ENCODE measurements at regions not wholly inside any gene's neighbourhood (a gene's known extent, or its start where the extent isn't known, plus 50 kb on each side); places are given as distances from the start of the nearest gene placed in this dataset.

- Mint-ChIP-seq H3K4me3 (no peak overlapping the region), H3K9me3 (no peaks in the 10 kb centered on the region), H3K27me3 (no peaks in the 10 kb centered on the region), H3K4me1 (peaks cover 25% of the 10 kb centered on the region), H3K36me3 (ENCODE audit: low read depth) (no peaks in the 10 kb centered on the region), H3K27ac (no peak overlapping the region)
- DNase-seq, result no peak
- ATAC-seq, result no peak
Observed at GRCh38 chr6:22029171-22029570, 267.7 kb downstream of the PRL start.

DNA sequence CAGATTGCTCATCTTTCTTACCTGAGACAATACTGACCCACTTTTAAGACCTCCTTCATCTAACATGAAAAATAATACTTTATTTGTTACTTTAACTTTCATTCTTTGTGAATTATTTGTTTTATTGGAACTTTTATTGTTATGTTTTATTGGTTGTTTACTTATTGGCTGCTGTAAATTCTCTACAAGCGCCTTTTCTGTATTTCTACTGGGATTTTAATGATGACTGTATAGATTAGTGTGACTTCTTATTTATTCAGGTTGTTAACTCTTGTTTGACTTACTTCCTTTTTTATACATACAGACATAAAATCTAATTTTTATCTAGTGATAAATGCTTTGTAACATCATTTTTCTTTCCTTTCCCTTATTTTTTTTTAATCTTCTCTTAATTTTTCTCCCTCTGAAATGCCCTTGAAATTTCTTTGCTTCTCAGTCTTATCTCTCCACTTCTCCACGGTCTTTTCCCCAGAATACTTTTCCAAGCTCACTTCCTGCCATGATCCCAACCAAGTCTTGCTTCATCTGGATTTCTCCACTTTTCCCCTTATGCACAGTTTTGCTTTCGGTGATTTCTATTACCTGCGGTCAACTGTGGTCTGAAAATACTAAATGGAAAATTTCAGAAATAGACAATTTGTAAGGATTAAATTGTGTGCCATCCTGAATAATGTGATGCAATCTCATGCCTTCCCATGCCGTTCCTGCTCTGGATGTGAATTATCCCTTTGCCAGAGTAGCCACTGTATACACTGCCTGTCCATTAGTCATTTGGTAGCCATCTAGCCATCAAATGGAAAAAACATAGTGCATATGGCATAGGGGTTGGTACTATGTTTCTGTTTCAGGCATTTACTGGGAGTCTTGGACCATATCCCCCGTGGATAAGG, 265.9 kb downstream of the PRL start:
- Mint-ChIP-seq H3K9me3 (no peaks in the 10 kb centered on the region), H3K27ac (no peak overlapping the region), H3K36me3 (ENCODE audit: low read depth) (no peaks in the 10 kb centered on the region), H3K27me3 (peaks cover 3% of the 10 kb centered on the region), H3K4me3 (no peak overlapping the region), H3K4me1 (peaks cover 16% of the 10 kb centered on the region)
- DNase-seq, result no peak
- ATAC-seq, result no peak

- no peak for DNase-seq
- Mint-ChIP-seq H3K27ac (no peak overlapping the region), H3K4me3 (no peak overlapping the region), H3K4me1 (peaks cover 7% of the 10 kb centered on the region), H3K9me3 (peaks cover 17% of the 10 kb centered on the region), H3K27me3 (peaks cover 6% of the 10 kb centered on the region), H3K36me3 (ENCODE audit: low read depth) (peaks cover 2% of the 10 kb centered on the region)
- no peak for ATAC-seq
Observed at GRCh38 chr6:22035690-22036089, 261.1 kb downstream of the PRL start.

- H3K27ac Mint-ChIP-seq, result no peak overlapping the region
- H3K4me1 Mint-ChIP-seq, result peaks cover 7% of the 10 kb centered on the region
- H3K36me3 Mint-ChIP-seq (ENCODE audit: low read depth), result peaks cover 2% of the 10 kb centered on the region
- ATAC-seq, result peak; percentile 76
- DNase-seq, result no peak
- H3K4me3 Mint-ChIP-seq, result no peak overlapping the region
- H3K27me3 Mint-ChIP-seq, result peaks cover 6% of the 10 kb centered on the region
- H3K9me3 Mint-ChIP-seq, result peaks cover 17% of the 10 kb centered on the region
Observed at GRCh38 chr6:22036275-22036674, 260.6 kb downstream of the PRL start.

DNA sequence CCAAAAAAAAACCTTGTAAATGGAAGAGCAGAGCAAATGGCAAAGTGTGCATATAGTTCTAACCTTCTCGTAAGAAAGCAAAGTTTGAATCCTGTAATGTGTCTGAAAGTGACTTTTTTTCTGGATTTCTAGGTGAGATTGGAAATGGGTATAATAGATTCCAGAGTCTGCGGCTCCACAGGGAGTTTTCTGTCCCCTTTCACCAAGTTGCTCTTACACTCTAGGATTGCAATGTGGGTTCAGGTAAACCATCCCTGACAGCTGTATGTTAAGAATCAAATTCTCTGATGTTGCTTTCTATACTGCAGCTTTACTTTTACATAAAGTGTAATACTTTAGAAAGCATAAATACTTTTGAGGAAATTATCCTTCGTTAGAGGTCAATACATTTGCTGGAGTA, 260.1 kb downstream of the PRL start:
- Mint-ChIP-seq H3K4me3 (no peak overlapping the region), H3K36me3 (ENCODE audit: low read depth) (peaks cover 2% of the 10 kb centered on the region), H3K9me3 (peaks cover 17% of the 10 kb centered on the region), H3K4me1 (peaks cover 7% of the 10 kb centered on the region), H3K27ac (no peak overlapping the region), H3K27me3 (peaks cover 6% of the 10 kb centered on the region)
- no peak for ATAC-seq
- DNase-seq, result no peak

DNA sequence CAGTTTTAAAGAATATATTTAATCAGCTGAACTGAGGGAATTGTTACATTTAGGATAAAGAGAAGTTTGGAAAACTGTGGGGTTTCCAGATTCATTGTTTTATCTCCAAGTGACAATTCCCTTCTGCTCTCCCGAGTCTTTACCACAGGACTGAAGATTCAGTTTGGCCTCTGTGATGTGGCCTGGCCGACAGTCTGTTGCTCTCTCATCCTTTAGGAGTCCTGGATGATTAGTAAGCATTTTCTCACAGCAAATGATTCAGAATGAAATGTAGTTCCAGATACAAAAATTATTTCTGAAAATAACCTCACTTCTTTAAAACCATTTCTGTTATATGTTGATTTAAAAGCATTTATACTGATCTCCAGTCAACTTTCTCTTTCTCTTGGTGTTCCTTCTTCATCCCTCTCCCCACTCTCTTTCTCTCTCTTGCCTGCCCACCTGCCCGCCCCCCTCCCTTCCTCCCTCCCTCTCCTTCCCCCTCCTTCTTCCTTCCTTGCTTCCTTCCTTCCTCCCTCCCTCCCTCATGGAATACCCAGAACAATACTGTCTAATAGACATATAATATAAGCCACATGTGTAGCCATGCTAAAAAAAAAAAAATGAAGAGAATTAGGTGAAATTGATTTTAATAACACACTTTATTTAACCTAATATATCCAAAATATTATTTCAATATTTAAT, 254.9 kb downstream of the PRL start:
- peaks cover 2% of the 10 kb centered on the region for H3K36me3 Mint-ChIP-seq (ENCODE audit: low read depth)
- H3K4me1 Mint-ChIP-seq, result peaks cover 3% of the 10 kb centered on the region
- peaks cover 17% of the 10 kb centered on the region for H3K9me3 Mint-ChIP-seq
- peaks cover 3% of the 10 kb centered on the region for H3K27me3 Mint-ChIP-seq
- H3K4me3 Mint-ChIP-seq, result no peak overlapping the region
- DNase-seq (no peak), ATAC-seq (no peak)
- H3K27ac Mint-ChIP-seq, result no peak overlapping the region

- ATAC-seq (no peak), DNase-seq (no peak)
- Mint-ChIP-seq H3K36me3 (ENCODE audit: low read depth) (peaks cover 2% of the 10 kb centered on the region), H3K9me3 (peaks cover 17% of the 10 kb centered on the region), H3K27ac (no peak overlapping the region), H3K4me1 (peaks cover 3% of the 10 kb centered on the region), H3K4me3 (no peak overlapping the region), H3K27me3 (peaks cover under 1% of the 10 kb centered on the region)
Observed at GRCh38 chr6:22042706-22043105, 254.1 kb downstream of the PRL start.

GRCh38 chr6:22043284-22043962, 253.4 kb downstream of the PRL start:
- Mint-ChIP-seq H3K9me3 (peaks cover 17% of the 10 kb centered on the region), H3K36me3 (ENCODE audit: low read depth) (peaks cover 2% of the 10 kb centered on the region), H3K4me1 (peaks cover 3% of the 10 kb centered on the region), H3K4me3 (no peak overlapping the region), H3K27ac (no peak overlapping the region), H3K27me3 (no peaks in the 10 kb centered on the region)
- ATAC-seq, result no peak
- no peak for DNase-seq

GRCh38 chr6:22045261-22045912, 251.4 kb downstream of the PRL start:
- DNase-seq (no peak), ATAC-seq (no peak)
- H3K27ac Mint-ChIP-seq, result no peak overlapping the region
- H3K4me1 Mint-ChIP-seq, result peaks cover 3% of the 10 kb centered on the region
- no peaks in the 10 kb centered on the region for H3K36me3 Mint-ChIP-seq (ENCODE audit: low read depth)
- H3K4me3 Mint-ChIP-seq, result no peak overlapping the region
- peaks cover 2% of the 10 kb centered on the region for H3K9me3 Mint-ChIP-seq
- H3K27me3 Mint-ChIP-seq, result peaks cover 2% of the 10 kb centered on the region

GRCh38 chr6:22049002-22049401, 247.8 kb downstream of the PRL start:
- no peak for DNase-seq
- H3K27me3 Mint-ChIP-seq, result peaks cover 2% of the 10 kb centered on the region
- H3K36me3 Mint-ChIP-seq (ENCODE audit: low read depth), result no peaks in the 10 kb centered on the region
- peaks cover 3% of the 10 kb centered on the region for H3K4me1 Mint-ChIP-seq
- ATAC-seq, result no peak
- H3K4me3 Mint-ChIP-seq, result no peak overlapping the region
- no peak overlapping the region for H3K27ac Mint-ChIP-seq
- peaks cover 15% of the 10 kb centered on the region for H3K9me3 Mint-ChIP-seq

- no peak for ATAC-seq
Observed at GRCh38 chr6:22053391-22053997, 243.3 kb downstream of the PRL start.

GRCh38 chr6:22056398-22056797, 240.4 kb downstream of the PRL start:
- Mint-ChIP-seq H3K4me1 (peaks cover 5% of the 10 kb centered on the region), H3K4me3 (no peak overlapping the region), H3K27ac (no peak overlapping the region), H3K36me3 (ENCODE audit: low read depth) (no peaks in the 10 kb centered on the region), H3K9me3 (peaks cover 10% of the 10 kb centered on the region), H3K27me3 (no peaks in the 10 kb centered on the region)
- DNase-seq, result no peak
- ATAC-seq, result no peak

More at GRCh38 chr6:22053391-22053997, 243.3 kb downstream of the PRL start:
- peaks cover 15% of the 10 kb centered on the region for H3K9me3 Mint-ChIP-seq
- H3K27me3 Mint-ChIP-seq, result peaks cover 2% of the 10 kb centered on the region
- no peaks in the 10 kb centered on the region for H3K36me3 Mint-ChIP-seq (ENCODE audit: low read depth)
- H3K4me1 Mint-ChIP-seq, result no peaks in the 10 kb centered on the region
- H3K27ac Mint-ChIP-seq, result no peak overlapping the region
- H3K4me3 Mint-ChIP-seq, result no peak overlapping the region
- DNase-seq, result no peak

DNA sequence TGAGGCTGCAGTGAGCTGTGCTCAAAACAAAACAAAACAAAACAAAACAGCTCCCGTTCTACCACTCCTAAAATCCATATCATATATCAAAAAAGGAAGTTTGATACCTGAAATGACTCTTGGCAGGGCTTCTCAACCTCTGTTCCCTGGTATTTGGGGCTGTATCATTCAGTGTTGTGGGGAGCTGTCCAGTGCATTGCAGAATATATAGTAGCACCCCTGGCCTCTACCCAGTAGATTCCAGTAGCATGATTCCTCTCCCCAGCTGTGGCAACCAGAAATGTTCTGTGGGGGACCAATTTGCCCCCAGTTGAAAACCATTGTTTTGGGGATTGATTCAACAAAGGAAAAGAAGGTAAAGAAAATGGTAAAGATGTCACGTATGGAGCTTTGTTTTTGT, 238.9 kb downstream of the PRL start:
- DNase-seq (no peak), ATAC-seq (no peak)
- H3K9me3 Mint-ChIP-seq, result no peaks in the 10 kb centered on the region
- H3K4me1 Mint-ChIP-seq, result peaks cover 18% of the 10 kb centered on the region
- no peak overlapping the region for H3K4me3 Mint-ChIP-seq
- no peaks in the 10 kb centered on the region for H3K27me3 Mint-ChIP-seq
- no peak overlapping the region for H3K27ac Mint-ChIP-seq
- no peaks in the 10 kb centered on the region for H3K36me3 Mint-ChIP-seq (ENCODE audit: low read depth)

GRCh38 chr6:22059126-22059525, 237.7 kb downstream of the PRL start:
- no peaks in the 10 kb centered on the region for H3K36me3 Mint-ChIP-seq (ENCODE audit: low read depth)
- no peak for ATAC-seq
- no peaks in the 10 kb centered on the region for H3K9me3 Mint-ChIP-seq
- H3K4me1 Mint-ChIP-seq, result peaks cover 26% of the 10 kb centered on the region
- no peak for DNase-seq
- H3K27me3 Mint-ChIP-seq, result no peaks in the 10 kb centered on the region
- no peak overlapping the region for H3K4me3 Mint-ChIP-seq
- no peak overlapping the region for H3K27ac Mint-ChIP-seq

All from activated naive CD8-positive, alpha-beta T cell treated with anti-CD3 and anti-CD28 coated beads, Interleukin-2, amount 50 U/mL, for 24 hours (primary cell).